Tibial nerve (tissue), 4 donors: ENCODE measurements at regions not wholly inside any gene's neighbourhood (a gene's known extent, or its start where the extent isn't known, plus 50 kb on each side); places are given as distances from the start of the nearest gene placed in this dataset.

Experiments used
- DNase-seq, 2 donors: peaks; one replicate each; pipeline ENCODE4 v3.0.0-alpha.2; 2019; ENCODE audit warnings: low spot score in 2 of 2
- H3K27ac ChIP-seq, 4 donors: fragments of 200-600 bp; sonication (generic) in 3 of 4; one replicate each; pipeline ENCODE4 v1.5.1; 2017 to 2019; ENCODE audit warnings: mild to moderate bottlenecking in 1 of 4
- H3K27me3 ChIP-seq, 2 donors: fragments of 200-600 bp; sonication (generic) in 1 of 2; one replicate each; pipeline versions ENCODE4 v1.5.1 to v1.6.0; 2017 to 2019
- H3K36me3 ChIP-seq, 3 donors: fragments of 200-600 bp; sonication (generic); one replicate each; pipeline ENCODE4 v1.5.1; 2018 to 2019
- H3K4me1 ChIP-seq, 4 donors: fragments of 200-600 bp; sonication (generic) in 3 of 4; one replicate each; pipeline ENCODE4 v1.5.1; 2017 to 2019
- H3K4me3 ChIP-seq, 4 donors: fragments of 200-600 bp; sonication (generic) in 3 of 4; one replicate each; pipeline ENCODE4 v1.5.1; 2017 to 2019; ENCODE audit warnings: mild to moderate bottlenecking in 1 of 4, moderate library complexity in 1 of 4
- H3K9me3 ChIP-seq, 4 donors: fragments of 200-600 bp; sonication (generic) in 3 of 4; one replicate each; pipeline ENCODE4 v1.5.1; 2017 to 2019
- CTCF ChIP-seq, 5 experiments: fragments of 200-600 bp in 3 of 5; fragments of 450-650 bp in 2 of 5; sonication (generic) in 3 of 5; IDR thresholded peaks; one replicate each; pipeline ENCODE4 v1.5.1; 2016 to 2019; ENCODE audit warnings: antibody characterized with exemption in 5 of 5, mild to moderate bottlenecking in 3 of 5, moderate library complexity in 2 of 5
- EP300 ChIP-seq, 2 donors: sonication (generic); formaldehyde crosslinking; IDR thresholded peaks; one replicate each; pipeline ENCODE4 v1.6.1; 2017; ENCODE audit warnings: antibody characterized with exemption in 2 of 2, mild to moderate bottlenecking in 1 of 2
- POLR2A ChIP-seq, 2 donors: fragments of 450-650 bp; IDR thresholded peaks; one replicate each; pipeline ENCODE4 v1.6.1; 2017; ENCODE audit warnings: antibody characterized with exemption in 2 of 2, mild to moderate bottlenecking in 2 of 2, moderate library complexity in 2 of 2
- WGBS, 2 donors: methylation state at CpG; one replicate each; pipeline ENCODE4 v1.1.5; 2018; 5-methylcytosine and 5-hydroxymethylcytosine counted together

DNA sequence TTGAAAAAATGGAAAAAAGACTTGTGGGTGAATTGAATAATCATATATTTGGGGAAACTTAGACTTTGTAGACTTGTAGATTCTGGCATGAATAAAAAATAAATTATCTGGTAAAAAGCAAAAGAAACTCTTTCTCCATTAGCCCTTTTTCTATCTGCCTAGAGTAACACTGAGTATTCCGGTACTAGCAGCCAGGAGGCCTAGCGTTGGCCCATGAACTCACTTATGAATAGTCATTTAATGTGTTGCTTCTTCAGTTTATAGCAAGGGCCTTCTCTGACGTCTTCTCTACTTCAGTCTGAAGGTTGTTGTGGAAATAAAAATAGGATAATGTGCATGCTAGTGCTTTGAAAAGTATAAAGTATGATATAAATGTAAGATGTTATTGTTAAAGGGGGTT lies 851.2 kb upstream of the NR2F2 start:
- WGBS, 2 donors: 54 to 59% methylated on average over 3 of the region's 3 CpGs

DNA sequence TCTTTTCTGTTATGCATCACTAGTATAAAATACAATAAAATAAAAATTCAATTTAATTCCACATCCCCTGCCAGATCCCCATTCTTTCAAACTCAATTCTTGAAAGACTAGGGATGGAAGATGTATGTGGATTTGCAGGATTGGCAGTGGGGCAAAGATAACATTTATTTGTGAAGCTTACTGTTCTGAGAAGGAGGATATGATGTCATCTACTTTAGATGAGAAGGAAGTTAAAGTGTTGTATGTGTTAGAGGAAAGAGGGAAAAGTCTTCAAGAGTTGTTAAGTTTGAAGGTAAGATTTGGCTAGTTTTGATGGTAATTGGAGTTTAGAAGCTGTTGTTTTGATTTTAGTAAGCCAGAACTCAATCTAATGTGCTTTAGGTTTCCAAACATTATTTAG lies 845.1 kb upstream of the NR2F2 start:
- H3K4me3 ChIP-seq: no peak overlapping the region
- peaks cover 0 to 14% (median 2%) of the 10 kb centered on the region in 4 donors for H3K9me3 ChIP-seq
- TF ChIP-seq POLR2A (IDR thresholded peaks at IDR 0.05) (no peak), CTCF (IDR thresholded peaks at IDR 0.05) (no peak), EP300 (IDR thresholded peaks at IDR 0.05) (no peak)
- DNase-seq: no peak
- no peak overlapping the region for H3K27ac ChIP-seq
- H3K4me1 ChIP-seq: no peaks in the 10 kb centered on the region
- no peaks in the 10 kb centered on the region for H3K27me3 ChIP-seq
- no peaks in the 10 kb centered on the region for H3K36me3 ChIP-seq

More for the DNA sequence above, 851.2 kb upstream of the NR2F2 start:
- peaks cover 0 to 6% (median 0%) of the 10 kb centered on the region in 4 donors for H3K9me3 ChIP-seq
- H3K4me1 ChIP-seq: peaks cover 0 to 19% (median 0%) of the 10 kb centered on the region in 4 donors
- H3K27me3 ChIP-seq: no peaks in the 10 kb centered on the region
- no peaks in the 10 kb centered on the region for H3K36me3 ChIP-seq
- H3K27ac ChIP-seq: peak overlapping the region in 2 of 4 donors; percentile 21 to 75
- DNase-seq: no peak
- H3K4me3 ChIP-seq: no peak overlapping the region
- TF ChIP-seq POLR2A (IDR thresholded peaks at IDR 0.05) (no peak), EP300 (IDR thresholded peaks at IDR 0.05) (peak in 1 of 2 donors; percentile 10), CTCF (IDR thresholded peaks at IDR 0.05) (peak in 2 of 5 experiments; percentile 22 to 23)

GRCh38 chr15:95486224-95486623 lies 844.3 kb upstream of the NR2F2 start:
- H3K4me1 ChIP-seq: no peaks in the 10 kb centered on the region
- H3K36me3 ChIP-seq: no peaks in the 10 kb centered on the region
- TF ChIP-seq CTCF (IDR thresholded peaks at IDR 0.05) (no peak), POLR2A (IDR thresholded peaks at IDR 0.05) (no peak), EP300 (IDR thresholded peaks at IDR 0.05) (no peak)
- no peaks in the 10 kb centered on the region for H3K27me3 ChIP-seq
- 92 to 94% methylated on average over 5 of the region's 5 CpGs for WGBS, 2 donors
- no peak overlapping the region for H3K27ac ChIP-seq
- peaks cover 0 to 14% (median 2%) of the 10 kb centered on the region in 4 donors for H3K9me3 ChIP-seq
- no peak overlapping the region for H3K4me3 ChIP-seq
- no peak for DNase-seq

- TF ChIP-seq EP300 (IDR thresholded peaks at IDR 0.05) (no peak), CTCF (IDR thresholded peaks at IDR 0.05) (no peak), POLR2A (IDR thresholded peaks at IDR 0.05) (no peak)
- no peak for DNase-seq
- Histone ChIP-seq H3K27me3 (no peaks in the 10 kb centered on the region), H3K4me3 (no peak overlapping the region), H3K4me1 (peaks cover 0 to 5% (median under 1%) of the 10 kb centered on the region in 4 donors), H3K9me3 (peaks cover 0 to 10% (median 2%) of the 10 kb centered on the region in 4 donors), H3K27ac (no peak overlapping the region), H3K36me3 (no peaks in the 10 kb centered on the region)
- WGBS, 2 donors: 94 to 96% methylated on average over 5 of the region's 5 CpGs
These were observed 841.4 kb upstream of the NR2F2 start for GRCh38 chr15:95489103-95489502.

DNA sequence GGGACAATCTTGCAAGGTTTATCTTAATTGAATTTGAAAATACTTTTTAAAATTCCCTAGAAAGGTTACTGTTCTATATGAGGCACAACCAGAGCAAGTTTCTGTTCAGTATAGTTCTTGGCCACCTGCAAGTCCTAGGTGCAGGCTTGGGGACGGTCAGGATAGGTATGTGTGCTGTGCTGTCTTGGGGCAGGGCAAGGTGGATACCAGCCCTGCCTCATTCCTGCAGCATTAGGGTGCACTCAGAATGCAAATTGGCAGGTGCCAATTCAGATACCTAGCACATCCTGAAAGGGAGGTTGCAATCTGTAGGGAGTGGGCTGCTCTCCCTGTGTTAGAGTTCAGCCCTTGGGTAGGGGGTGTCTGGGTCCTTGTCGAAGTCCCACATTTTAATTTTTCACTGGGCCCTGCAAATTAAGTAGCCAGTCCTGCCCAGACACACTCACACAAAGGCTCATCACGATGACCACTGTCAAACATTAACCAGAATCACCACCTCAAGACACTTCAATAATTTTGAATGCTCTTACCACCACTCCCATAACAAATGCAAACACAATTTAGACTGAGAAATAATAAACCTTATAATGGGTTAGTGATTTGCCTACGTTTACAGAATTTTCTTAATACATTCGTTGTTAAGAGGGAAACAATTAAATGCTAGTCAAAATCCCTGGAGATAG lies 838.0 kb upstream of the NR2F2 start:
- Histone ChIP-seq H3K27me3 (no peaks in the 10 kb centered on the region), H3K4me3 (no peak overlapping the region), H3K27ac (no peak overlapping the region), H3K9me3 (no peaks in the 10 kb centered on the region), H3K4me1 (peaks cover 0 to 16% (median 2%) of the 10 kb centered on the region in 4 donors), H3K36me3 (no peaks in the 10 kb centered on the region)
- no peak for DNase-seq
- TF ChIP-seq POLR2A (IDR thresholded peaks at IDR 0.05) (no peak), CTCF (IDR thresholded peaks at IDR 0.05) (no peak), EP300 (IDR thresholded peaks at IDR 0.05) (no peak)
- WGBS, 2 donors: 85 to 89% methylated on average over 5 of the region's 5 CpGs
